ENCODE measurements at regions not wholly inside any gene's neighbourhood (a gene's known extent, or its start where the extent isn't known, plus 50 kb on each side); places are given as distances from the start of the nearest gene placed in this dataset.

- in situ Hi-C loops (cut with MboI), result loop anchor here (10.0 kb wide), 1 partner anchor 138 kb away; no protein-coding TSS in a partner anchor
- H3K27me3 ChIP-seq (ENCODE audit: control insufficient read depth in 2 of 2, insufficient read depth in 2 of 2, low read length in 2 of 2), result peaks cover 15 to 20% of the 10 kb centered on the region in 2 experiments
- BruUV-seq (replicated peaks), result no TSS peak
- no peak overlapping the region for H3K4me3 ChIP-seq
- no peaks in the 10 kb centered on the region for H3K9me1 ChIP-seq (ENCODE audit: control insufficient read depth, insufficient read depth, low read length)
- WGBS (ENCODE audit: insufficient coverage, low coverage, missing lambda C conversion rate), result 2% methylated on average over 3 of the region's 3 CpGs
- peak overlapping the region; percentile 17; the same call in 1 of the 2 replicates for H2AFZ ChIP-seq (ENCODE audit: low read depth, low read length)
- no peak; the same call in 2 of the 3 replicates for ATAC-seq
- no peak overlapping the region for H3K9ac ChIP-seq (ENCODE audit: insufficient read depth in 1 of 2, low read depth in 2 of 2, low read length in 2 of 2)
- no peaks in the 10 kb centered on the region for H3K9me3 ChIP-seq (replicated peaks; ENCODE audit: control insufficient read depth, insufficient read depth, low read depth, low read length)
- TF ChIP-seq CTCF (IDR thresholded peaks at IDR 0.05 in 2 of 3, conservative IDR thresholded peaks at IDR 0.05 in 1 of 3; ENCODE audit: insufficient read depth in 2 of 3, low read depth in 1 of 3, low read length in 3 of 3) (peak in 1 of 3 experiments; percentile 26; a peak in 2 of 6 replicates), SP1 (CRISPR knock-in tag; IDR thresholded peaks at IDR 0.05) (no peak), GTF2B (IDR thresholded peaks at IDR 0.05; ENCODE audit: extremely low read depth, insufficient read length) (no peak), ZNF146 (CRISPR knock-in tag; IDR thresholded peaks at IDR 0.05; ENCODE audit: unreplicated experiment) (no peak), TAF15 (IDR thresholded peaks at IDR 0.05; ENCODE audit: low read depth, low read length) (no peak), IRF2 (CRISPR knock-in tag; IDR thresholded peaks at IDR 0.05) (no peak), PTTG1 (tag; IDR thresholded peaks at IDR 0.05; ENCODE audit: low read depth) (no peak), RBBP5 (IDR thresholded peaks at IDR 0.05; ENCODE audit: borderline replicate concordance, insufficient read depth, low read length, poor library complexity, severe bottlenecking) (no peak), ZNF77 (CRISPR knock-in tag; IDR thresholded peaks at IDR 0.05) (no peak), ZNF24 (IDR thresholded peaks at IDR 0.05) (no peak), ZNF830 (CRISPR knock-in tag; IDR thresholded peaks at IDR 0.05) (no peak), RAD21 (CRISPR knock-in tag; conservative IDR thresholded peaks at IDR 0.05 in 1 of 2, IDR thresholded peaks at IDR 0.05 in 1 of 2) (0 out of 4 replicates have a peak, but pooled peaks of 1 of the 2 experiments have one; percentile 28)
- TF ChIP-seq, protein P1, sequence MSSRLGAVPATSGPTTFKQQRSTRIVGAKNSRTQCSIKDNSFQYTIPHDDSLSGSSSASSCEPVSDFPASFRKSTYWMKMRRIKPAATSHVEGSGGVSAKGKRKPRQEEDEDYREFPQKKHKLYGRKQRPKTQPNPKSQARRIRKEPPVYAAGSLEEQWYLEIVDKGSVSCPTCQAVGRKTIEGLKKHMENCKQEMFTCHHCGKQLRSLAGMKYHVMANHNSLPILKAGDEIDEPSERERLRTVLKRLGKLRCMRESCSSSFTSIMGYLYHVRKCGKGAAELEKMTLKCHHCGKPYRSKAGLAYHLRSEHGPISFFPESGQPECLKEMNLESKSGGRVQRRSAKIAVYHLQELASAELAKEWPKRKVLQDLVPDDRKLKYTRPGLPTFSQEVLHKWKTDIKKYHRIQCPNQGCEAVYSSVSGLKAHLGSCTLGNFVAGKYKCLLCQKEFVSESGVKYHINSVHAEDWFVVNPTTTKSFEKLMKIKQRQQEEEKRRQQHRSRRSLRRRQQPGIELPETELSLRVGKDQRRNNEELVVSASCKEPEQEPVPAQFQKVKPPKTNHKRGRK (tag; IDR thresholded peaks at IDR 0.05), result no peak
- TF ChIP-seq, protein P2, sequence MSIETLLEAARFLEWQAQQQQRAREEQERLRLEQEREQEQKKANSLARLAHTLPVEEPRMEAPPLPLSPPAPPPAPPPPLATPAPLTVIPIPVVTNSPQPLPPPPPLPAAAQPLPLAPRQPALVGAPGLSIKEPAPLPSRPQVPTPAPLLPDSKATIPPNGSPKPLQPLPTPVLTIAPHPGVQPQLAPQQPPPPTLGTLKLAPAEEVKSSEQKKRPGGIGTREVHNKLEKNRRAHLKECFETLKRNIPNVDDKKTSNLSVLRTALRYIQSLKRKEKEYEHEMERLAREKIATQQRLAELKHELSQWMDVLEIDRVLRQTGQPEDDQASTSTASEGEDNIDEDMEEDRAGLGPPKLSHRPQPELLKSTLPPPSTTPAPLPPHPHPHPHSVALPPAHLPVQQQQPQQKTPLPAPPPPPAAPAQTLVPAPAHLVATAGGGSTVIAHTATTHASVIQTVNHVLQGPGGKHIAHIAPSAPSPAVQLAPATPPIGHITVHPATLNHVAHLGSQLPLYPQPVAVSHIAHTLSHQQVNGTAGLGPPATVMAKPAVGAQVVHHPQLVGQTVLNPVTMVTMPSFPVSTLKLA (conservative IDR thresholded peaks at IDR 0.05), result no peak
- TF ChIP-seq, protein P3, sequence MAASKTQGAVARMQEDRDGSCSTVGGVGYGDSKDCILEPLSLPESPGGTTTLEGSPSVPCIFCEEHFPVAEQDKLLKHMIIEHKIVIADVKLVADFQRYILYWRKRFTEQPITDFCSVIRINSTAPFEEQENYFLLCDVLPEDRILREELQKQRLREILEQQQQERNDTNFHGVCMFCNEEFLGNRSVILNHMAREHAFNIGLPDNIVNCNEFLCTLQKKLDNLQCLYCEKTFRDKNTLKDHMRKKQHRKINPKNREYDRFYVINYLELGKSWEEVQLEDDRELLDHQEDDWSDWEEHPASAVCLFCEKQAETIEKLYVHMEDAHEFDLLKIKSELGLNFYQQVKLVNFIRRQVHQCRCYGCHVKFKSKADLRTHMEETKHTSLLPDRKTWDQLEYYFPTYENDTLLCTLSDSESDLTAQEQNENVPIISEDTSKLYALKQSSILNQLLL (CRISPR knock-in tag; IDR thresholded peaks at IDR 0.05; ENCODE audit: borderline replicate concordance), result no peak
- peak overlapping the region; percentile 73 for H3K4me2 ChIP-seq (ENCODE audit: insufficient read depth, low read length)
- POLR2A ChIA-PET, result interaction anchor here (0.6 to 0.8 kb wide), 2 partner anchors 10 to 278 kb away, joined by 3 read pairs; no protein-coding TSS in a partner anchor
- H3K4me1 ChIP-seq (replicated peaks in 1 of 2; ENCODE audit: control insufficient read depth in 2 of 2, insufficient read depth in 2 of 2, low read length in 2 of 2), result peaks cover 5 to 7% of the 10 kb centered on the region in 2 experiments; a peak in 2 of 5 replicates
- no peaks in the 10 kb centered on the region for H4K20me1 ChIP-seq (replicated peaks; ENCODE audit: control insufficient read depth, insufficient read depth, low read length)
- H3K27ac ChIP-seq (ENCODE audit: extremely low read depth, low read depth, low read length), result no peak overlapping the region
- H3K36me3 ChIP-seq (ENCODE audit: control insufficient read depth, insufficient read depth, low read length), result no peaks in the 10 kb centered on the region
- no peaks in the 10 kb centered on the region for H3K79me2 ChIP-seq (ENCODE audit: control insufficient read depth, insufficient read depth, low read length)
- intact Hi-C loops (cut with micrococcal nuclease), result no loop called here
- CTCF ChIA-PET (ENCODE audit: low intra/inter-chr PET ratio), result interaction anchor here (1.4 kb wide), 1 partner anchor 24 kb away, joined by 4 read pairs; no protein-coding TSS in a partner anchor
- no peak for FAIRE-seq
- no peak for DNase-seq (ENCODE audit: extremely low read depth in 1 of 4, low spot score in 3 of 4)
These were observed 70.3 kb upstream of the BMAL1 start for GRCh38 chr11:13207270-13207664.
